ENCODE measurements at regions not wholly inside any gene's neighbourhood (a gene's known extent, or its start where the extent isn't known, plus 50 kb on each side); places are given as distances from the start of the nearest gene placed in this dataset.

DNA sequence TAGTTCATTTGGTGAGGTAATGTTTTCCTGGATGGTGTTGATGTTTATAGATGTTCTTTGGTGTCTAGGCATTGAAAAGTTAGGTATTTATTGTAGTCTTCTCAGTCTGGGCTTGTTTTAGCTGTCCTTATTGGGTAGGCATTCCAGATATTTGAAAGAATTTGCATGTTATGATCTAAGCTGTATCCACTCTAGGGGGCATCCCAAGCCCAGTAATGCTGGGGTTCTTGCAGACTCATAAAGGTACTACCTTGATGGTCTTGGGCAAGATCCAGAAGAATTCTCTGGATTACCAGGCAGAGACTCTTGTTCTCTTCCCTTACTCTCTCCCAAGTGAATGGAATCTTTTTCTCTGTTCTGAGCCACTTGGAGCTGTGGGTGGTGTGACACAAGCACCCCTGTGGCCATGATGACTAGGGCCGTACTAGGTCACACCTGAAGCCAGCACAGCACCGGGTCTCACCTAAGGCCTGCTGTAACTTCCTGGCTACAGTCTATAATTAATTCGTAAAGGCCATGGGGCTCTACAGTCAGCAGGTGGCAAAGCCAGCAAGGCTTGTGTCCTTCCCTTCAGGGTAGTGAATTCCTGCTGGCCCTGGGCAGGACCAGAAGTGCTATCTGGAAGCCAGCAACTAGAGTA, 74.8 kb upstream of the PDE4B start:
- DNase-seq (no peak), ATAC-seq (no peak)
- no peak overlapping the region for H3K4me3 ChIP-seq
- peaks cover 0 to 6% (median 0%) of the 10 kb centered on the region in 7 donors for H3K27me3 ChIP-seq
- TF ChIP-seq CTCF (IDR thresholded peaks at IDR 0.05) = no peak
- no peak overlapping the region for H3K27ac ChIP-seq
- no peaks in the 10 kb centered on the region for H3K4me1 ChIP-seq
- 79 to 83% methylated on average over 3 of the region's 3 CpGs for WGBS, 2 donors
- H3K9me3 ChIP-seq = no peaks in the 10 kb centered on the region
- intact Hi-C loops (cut with DNase I) = no loop called here
- no peaks in the 10 kb centered on the region for H3K36me3 ChIP-seq

DNA sequence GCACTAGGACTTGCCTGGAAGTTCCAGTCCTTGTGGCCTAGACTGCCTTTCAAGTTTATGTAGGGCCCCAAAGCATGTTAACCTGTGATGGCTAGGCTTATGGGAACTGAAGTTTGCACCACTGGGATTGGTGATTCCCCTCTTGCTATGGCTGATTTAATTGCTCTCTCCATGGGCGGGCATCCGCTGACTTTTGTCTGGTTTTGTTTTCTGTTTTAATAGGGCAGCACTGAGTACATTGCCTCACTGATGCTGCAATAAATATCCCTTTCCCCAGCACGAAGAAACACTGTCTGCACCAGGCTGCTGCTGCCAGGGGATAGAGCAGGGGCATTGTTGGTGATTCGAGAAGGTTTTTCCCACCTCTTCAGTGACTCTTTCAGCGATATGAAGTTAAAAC, 73.3 kb upstream of the PDE4B start:
- H3K27ac ChIP-seq = no peak overlapping the region
- no peaks in the 10 kb centered on the region for H3K9me3 ChIP-seq
- H3K4me1 ChIP-seq = no peaks in the 10 kb centered on the region
- no peak for TF ChIP-seq CTCF (IDR thresholded peaks at IDR 0.05)
- no peaks in the 10 kb centered on the region for H3K36me3 ChIP-seq
- ATAC-seq (no peak), DNase-seq (no peak)
- intact Hi-C loops (cut with DNase I) = no loop called here
- H3K4me3 ChIP-seq = no peak overlapping the region
- H3K27me3 ChIP-seq = peaks cover 0 to 6% (median 0%) of the 10 kb centered on the region in 7 donors
- 87 to 91% methylated on average over 5 of the region's 5 CpGs for WGBS, 2 donors

- intact Hi-C loops (cut with DNase I) = no loop called here
- WGBS, 2 donors = 92% methylated on average over 5 of the region's 5 CpGs
Measured at GRCh38 chr1:65722461-65722860, 70.2 kb upstream of the PDE4B start.

DNA sequence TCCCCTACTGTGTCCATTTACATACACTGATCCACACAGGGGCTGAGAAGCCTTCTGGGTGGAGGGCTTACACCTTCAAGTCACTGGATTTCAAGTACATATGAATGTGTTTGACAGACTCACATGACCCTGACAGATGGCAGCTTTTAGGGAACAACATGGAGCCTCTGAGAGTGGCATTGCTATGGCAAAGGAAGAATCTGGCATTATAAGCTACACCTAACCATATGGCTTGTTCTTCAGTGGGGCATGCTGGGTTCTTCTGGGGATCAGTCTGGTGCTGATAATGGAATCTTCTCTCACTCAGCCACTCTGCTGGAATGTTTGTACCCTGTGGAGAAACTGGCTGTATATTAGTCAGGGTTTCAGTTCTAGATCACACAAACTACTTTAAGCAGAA, 68.5 kb upstream of the PDE4B start:
- Histone ChIP-seq H3K4me1 (no peaks in the 10 kb centered on the region), H3K36me3 (no peaks in the 10 kb centered on the region), H3K4me3 (no peak overlapping the region), H3K27me3 (peaks cover 0 to 5% (median 0%) of the 10 kb centered on the region in 7 donors), H3K27ac (no peak overlapping the region), H3K9me3 (no peaks in the 10 kb centered on the region)
- DNase-seq = no peak
- TF ChIP-seq CTCF (IDR thresholded peaks at IDR 0.05) = no peak
- intact Hi-C loops (cut with DNase I) = no loop called here
- ATAC-seq = no peak

More at GRCh38 chr1:65722461-65722860, 70.2 kb upstream of the PDE4B start:
- no peak for TF ChIP-seq CTCF (IDR thresholded peaks at IDR 0.05)
- Histone ChIP-seq H3K27ac (no peak overlapping the region), H3K9me3 (no peaks in the 10 kb centered on the region), H3K27me3 (peaks cover 0 to 6% (median 0%) of the 10 kb centered on the region in 7 donors), H3K4me3 (no peak overlapping the region), H3K36me3 (no peaks in the 10 kb centered on the region), H3K4me1 (no peaks in the 10 kb centered on the region)
- ATAC-seq (no peak), DNase-seq (no peak)

Data from heart right ventricle (tissue), 16 donors.